ENCODE measurements at regions not wholly inside any gene's neighbourhood (a gene's known extent, or its start where the extent isn't known, plus 50 kb on each side); places are given as distances from the start of the nearest gene placed in this dataset.

- TF ChIP-seq POLR2A (IDR thresholded peaks at IDR 0.05) (no peak), CTCF (IDR thresholded peaks at IDR 0.05) (no peak)
Observed at GRCh38 chr10:120685136-120685535, 166.0 kb upstream of the WDR11 start.

Data from esophagus squamous epithelium (tissue), 4 donors.